Psoas muscle (tissue), 7 donors: ENCODE measurements at regions not wholly inside any gene's neighbourhood (a gene's known extent, or its start where the extent isn't known, plus 50 kb on each side); places are given as distances from the start of the nearest gene placed in this dataset.

Experiments
- ATAC-seq, 4 donors: fragments of 200-7000 bp; cut with Tn5 transposase; one replicate each; pipeline ENCODE4 v1.9.1; 2020; ENCODE audit warnings: moderate library complexity in 3 of 4, mild to moderate bottlenecking in 2 of 4
- DNase-seq, 2 donors: peaks; one replicate each; pipeline ENCODE4 v3.0.0-alpha.2; 2020
- H3K27ac ChIP-seq: fragments of 200-600 bp; one replicate; pipeline ENCODE4 v1.8.0; 2022
- H3K27me3 ChIP-seq, 3 donors: fragments of 200-600 bp in 1 of 3; one replicate each; pipeline versions ENCODE4 v1.6.1 to v1.8.0; 2013 to 2022; ENCODE audit warnings: low read length in 2 of 3, mild to moderate bottlenecking in 2 of 3, moderate library complexity in 1 of 3; ENCODE audit not compliant: insufficient read depth in 3 of 3
- H3K36me3 ChIP-seq, 2 donors: fragments of 200-600 bp in 1 of 2; one replicate each; pipeline versions ENCODE4 v1.6.1 to v1.8.0; 2013 to 2022; ENCODE audit warnings: low read depth in 1 of 2, mild to moderate bottlenecking in 1 of 2, moderate library complexity in 1 of 2; ENCODE audit not compliant: insufficient read depth in 1 of 2
- H3K4me1 ChIP-seq: fragments of 200-600 bp; one replicate; pipeline ENCODE4 v1.8.0; 2022
- H3K4me3 ChIP-seq: fragments of 200-600 bp; one replicate; pipeline ENCODE4 v1.8.0; 2022; ENCODE audit warnings: mild to moderate bottlenecking
- H3K9me3 ChIP-seq: fragments of 200-600 bp; one replicate; pipeline ENCODE4 v1.8.0; 2022
- WGBS, 3 donors: extraction: QIAGEN DNeasy Blood & Tissue Kit; methylation state at CpG; one replicate each; pipeline versions ENCODE4 v1.1.6 to v1.1.7; 2013; 5-methylcytosine and 5-hydroxymethylcytosine counted together
- intact Hi-C, 2 donors: fragments of 100-400 bp; cut with DNase I; formaldehyde crosslinking; loops; one replicate each; pipeline versions ENCODE4 v1.11.0 to v1.14.2; 2022
- TF ChIP-seq, protein P1 (sequence below): fragments of 200-600 bp; IDR thresholded peaks from one replicate; pipeline ENCODE4 v1.8.0; 2022; ENCODE audit warnings: antibody characterized with exemption
- donor health status: healthy with polysubstance abuse.
- donor health status: DM: no; HTN: no; CAD: no; lungs with moderate emphysema.
- donor health status: Bipolar disorder and iron deficiency.
- donor health status: healthy.
- donor health status: DM: yes; HTN: yes; CAD: no.
- donor health status: DM: no; HTN: no; CAD: no.
- donor health status: DM: yes; HTN: yes; CAD: no.

DNA sequence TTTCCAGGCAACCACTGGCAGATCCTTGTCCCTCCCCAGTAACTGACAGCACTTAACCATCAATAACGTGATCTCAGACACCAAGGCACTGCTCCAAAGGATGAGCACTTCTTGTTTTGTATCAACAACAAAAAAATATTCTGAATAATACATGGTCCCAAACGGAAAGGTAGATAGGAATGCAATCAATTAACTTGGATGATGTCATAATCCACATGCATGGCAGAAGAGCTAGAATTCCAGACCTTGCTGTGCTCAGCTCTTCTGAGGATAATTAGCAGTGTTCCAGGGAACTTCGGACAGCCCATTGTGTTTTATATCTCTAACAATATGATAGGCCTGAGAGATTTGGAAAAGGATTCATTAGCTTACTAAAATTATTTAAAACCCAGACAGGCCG lies 288.4 kb upstream of the PCSK5 start:
- no peaks in the 10 kb centered on the region for H3K27me3 ChIP-seq
- DNase-seq (no peak), ATAC-seq (no peak)
- H3K27ac ChIP-seq = no peak overlapping the region
- intact Hi-C loops = no loop called here
- TF ChIP-seq, protein P1, sequence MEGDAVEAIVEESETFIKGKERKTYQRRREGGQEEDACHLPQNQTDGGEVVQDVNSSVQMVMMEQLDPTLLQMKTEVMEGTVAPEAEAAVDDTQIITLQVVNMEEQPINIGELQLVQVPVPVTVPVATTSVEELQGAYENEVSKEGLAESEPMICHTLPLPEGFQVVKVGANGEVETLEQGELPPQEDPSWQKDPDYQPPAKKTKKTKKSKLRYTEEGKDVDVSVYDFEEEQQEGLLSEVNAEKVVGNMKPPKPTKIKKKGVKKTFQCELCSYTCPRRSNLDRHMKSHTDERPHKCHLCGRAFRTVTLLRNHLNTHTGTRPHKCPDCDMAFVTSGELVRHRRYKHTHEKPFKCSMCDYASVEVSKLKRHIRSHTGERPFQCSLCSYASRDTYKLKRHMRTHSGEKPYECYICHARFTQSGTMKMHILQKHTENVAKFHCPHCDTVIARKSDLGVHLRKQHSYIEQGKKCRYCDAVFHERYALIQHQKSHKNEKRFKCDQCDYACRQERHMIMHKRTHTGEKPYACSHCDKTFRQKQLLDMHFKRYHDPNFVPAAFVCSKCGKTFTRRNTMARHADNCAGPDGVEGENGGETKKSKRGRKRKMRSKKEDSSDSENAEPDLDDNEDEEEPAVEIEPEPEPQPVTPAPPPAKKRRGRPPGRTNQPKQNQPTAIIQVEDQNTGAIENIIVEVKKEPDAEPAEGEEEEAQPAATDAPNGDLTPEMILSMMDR = no peak
- 52 to 60% (median 55%) methylated on average over 4 of the region's 4 CpGs for WGBS, 3 donors
- H3K4me1 ChIP-seq = no peaks in the 10 kb centered on the region
- no peaks in the 10 kb centered on the region for H3K36me3 ChIP-seq
- H3K9me3 ChIP-seq = no peaks in the 10 kb centered on the region
- H3K4me3 ChIP-seq = no peak overlapping the region

DNA sequence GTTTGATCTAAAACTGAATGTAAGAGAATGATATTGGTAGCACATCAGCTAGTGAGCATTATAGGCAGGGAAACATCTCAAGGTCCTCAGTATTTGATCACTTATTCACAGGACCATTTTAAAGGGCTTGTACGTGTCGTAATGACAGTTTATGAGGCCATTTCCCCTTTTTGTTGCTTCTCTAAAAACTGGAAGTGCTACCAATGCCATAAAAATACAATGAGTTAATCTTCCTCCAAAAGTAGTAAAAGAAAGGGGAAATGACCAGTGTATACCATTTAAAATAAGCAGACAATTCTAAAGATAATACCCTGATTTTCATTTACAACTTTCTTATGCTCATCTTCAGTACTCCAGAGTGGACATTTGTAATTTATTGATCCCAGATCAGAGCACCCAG lies 285.8 kb upstream of the PCSK5 start:
- Histone ChIP-seq H3K27ac (no peak overlapping the region), H3K4me1 (no peaks in the 10 kb centered on the region), H3K4me3 (no peak overlapping the region), H3K9me3 (no peaks in the 10 kb centered on the region), H3K36me3 (no peaks in the 10 kb centered on the region), H3K27me3 (no peaks in the 10 kb centered on the region)
- ATAC-seq (no peak), DNase-seq (no peak)
- 75 to 87% (median 78%) methylated on average over 2 of the region's 2 CpGs for WGBS, 3 donors
- intact Hi-C loops = no loop called here
- TF ChIP-seq, protein P1 = no peak

DNA sequence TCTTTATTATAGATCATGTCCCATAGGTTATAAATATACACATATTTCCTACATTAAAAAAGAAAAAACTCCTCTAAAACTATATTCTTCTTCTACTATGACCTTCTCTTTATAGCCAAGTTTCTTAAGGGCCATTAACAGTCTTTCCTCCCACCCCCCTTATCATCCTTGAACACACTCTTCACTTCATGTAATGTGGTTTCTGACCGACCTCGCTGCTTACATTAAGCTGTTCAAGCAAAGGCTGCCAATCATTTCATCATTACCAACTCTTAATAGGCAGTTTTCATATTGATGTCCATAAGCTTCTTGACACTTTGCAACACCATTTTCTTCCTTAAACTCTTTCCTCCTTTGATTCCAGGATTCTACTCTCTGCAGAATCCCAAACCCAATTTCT lies 283.0 kb upstream of the PCSK5 start:
- Histone ChIP-seq H3K36me3 (no peaks in the 10 kb centered on the region), H3K27ac (no peak overlapping the region), H3K4me3 (no peak overlapping the region), H3K4me1 (no peaks in the 10 kb centered on the region), H3K9me3 (no peaks in the 10 kb centered on the region), H3K27me3 (no peaks in the 10 kb centered on the region)
- intact Hi-C loops = no loop called here
- WGBS, 3 donors = 85 to 89% (median 89%) methylated on average over 2 of the region's 2 CpGs
- DNase-seq (no peak), ATAC-seq (no peak)
- TF ChIP-seq, protein P1 = no peak

DNA sequence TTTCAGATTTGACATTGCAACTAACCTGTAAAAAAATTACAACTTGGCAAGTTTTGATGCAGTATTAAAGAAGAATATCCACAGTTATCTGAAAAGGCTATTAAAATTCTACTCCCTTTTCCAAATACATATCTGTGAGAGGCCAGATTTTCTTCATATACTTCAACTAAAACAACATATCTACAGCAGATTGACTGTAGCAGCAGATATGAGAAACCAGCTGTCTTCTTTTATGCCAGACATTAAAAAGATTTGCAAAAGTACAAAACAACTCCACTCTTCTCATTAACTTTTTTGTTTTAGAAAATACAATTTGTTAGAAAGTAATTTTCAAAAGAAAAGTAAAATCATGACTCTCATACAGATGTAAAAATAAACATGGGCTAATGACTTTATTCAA lies 281.1 kb upstream of the PCSK5 start:
- no peak overlapping the region for H3K4me3 ChIP-seq

DNA sequence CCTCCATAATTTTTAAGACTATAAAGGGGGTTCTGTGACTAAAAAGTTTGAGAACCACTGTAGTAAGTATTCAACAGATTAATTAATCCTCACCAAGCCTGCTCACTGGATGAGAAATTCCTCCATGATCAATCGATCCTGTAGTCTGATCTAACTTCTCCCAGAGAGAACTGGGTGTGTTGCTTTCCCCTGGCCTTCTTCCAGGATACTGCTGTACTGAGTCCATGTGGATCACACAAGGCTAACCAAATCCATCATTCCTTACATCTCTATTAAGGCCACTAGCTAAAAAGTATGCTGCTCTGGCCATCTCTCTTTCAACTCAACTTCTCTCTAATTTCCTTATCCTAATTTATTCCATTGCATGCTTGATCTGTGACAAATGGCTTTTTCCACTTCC lies 280.2 kb upstream of the PCSK5 start:
- TF ChIP-seq, protein P1 = no peak
- Histone ChIP-seq H3K4me3 (no peak overlapping the region), H3K36me3 (no peaks in the 10 kb centered on the region), H3K27ac (no peak overlapping the region), H3K4me1 (no peaks in the 10 kb centered on the region), H3K9me3 (no peaks in the 10 kb centered on the region), H3K27me3 (no peaks in the 10 kb centered on the region)
- intact Hi-C loops = no loop called here
- WGBS, 3 donors = 44 to 67% (median 58%) methylated on average over 1 of the region's 1 CpG
- no peak for ATAC-seq
- no peak for DNase-seq

More for the DNA sequence above, 281.1 kb upstream of the PCSK5 start:
- TF ChIP-seq, protein P1 = no peak
- ATAC-seq (no peak), DNase-seq (no peak)
- intact Hi-C loops = no loop called here
- H3K4me1 ChIP-seq = no peaks in the 10 kb centered on the region
- no peaks in the 10 kb centered on the region for H3K36me3 ChIP-seq
- H3K27ac ChIP-seq = no peak overlapping the region
- H3K27me3 ChIP-seq = no peaks in the 10 kb centered on the region
- H3K9me3 ChIP-seq = no peaks in the 10 kb centered on the region
